ENCODE measurements at regions not wholly inside any gene's neighbourhood (a gene's known extent, or its start where the extent isn't known, plus 50 kb on each side); places are given as distances from the start of the nearest gene placed in this dataset.

GRCh38 chr7:108627476-108628051 is 57.9 kb downstream of the DNAJB9 start:
- no peak for TF ChIP-seq TSHZ2 (CRISPR knock-in tag; IDR thresholded peaks at IDR 0.05)
- no peak for TF ChIP-seq RARB (CRISPR knock-in tag; IDR thresholded peaks at IDR 0.05)
- no peak for TF ChIP-seq ARNTL (CRISPR knock-in tag; IDR thresholded peaks at IDR 0.05; ENCODE audit: borderline replicate concordance, low read depth)
- no peak for TF ChIP-seq TCF4 (CRISPR knock-in tag; IDR thresholded peaks at IDR 0.05; ENCODE audit: borderline replicate concordance)

Measured in SK-N-SH treated with all-trans-retinoic acid at 6 μM for 48 hours (cell line).